Gastroesophageal sphincter (tissue), 4 donors: ENCODE measurements at regions not wholly inside any gene's neighbourhood (a gene's known extent, or its start where the extent isn't known, plus 50 kb on each side); places are given as distances from the start of the nearest gene placed in this dataset.

Source experiments
- ATAC-seq: fragments of 150-250 bp; one replicate; pipeline ENCODE4 v1.9.1; 2016; ENCODE audit warnings: mild to moderate bottlenecking, moderate library complexity
- H3K27ac ChIP-seq, 4 donors: fragments of 200-600 bp; sonication (generic) in 3 of 4; 1 replicate in 3 of 4; 2 replicates in 1 of 4; pipeline ENCODE4 v1.5.1; 2016 to 2019
- H3K27me3 ChIP-seq: fragments of 200-600 bp; sonication (generic); one replicate; pipeline ENCODE4 v1.5.1; 2019
- H3K36me3 ChIP-seq, 2 donors: fragments of 200-600 bp; sonication (generic); one replicate each; pipeline ENCODE4 v1.5.1; 2019; ENCODE audit warnings: control low read depth in 1 of 2
- H3K4me1 ChIP-seq, 3 donors: fragments of 200-600 bp; sonication (generic); 1 replicate in 2 of 3; 2 replicates in 1 of 3; pipeline ENCODE4 v1.5.1; 2016 to 2019; ENCODE audit warnings: control low read depth in 2 of 3
- H3K4me3 ChIP-seq, 2 donors: fragments of 200-600 bp; sonication (generic); one replicate each; pipeline ENCODE4 v1.5.1; 2019; ENCODE audit warnings: mild to moderate bottlenecking in 1 of 2, moderate library complexity in 1 of 2
- H3K9me3 ChIP-seq, 3 donors: fragments of 200-600 bp; sonication (generic); one replicate each; pipeline ENCODE4 v1.5.1; 2017 to 2019; ENCODE audit warnings: control low read depth in 2 of 3
- EP300 ChIP-seq: sonication (generic); formaldehyde crosslinking; IDR thresholded peaks from one replicate; pipeline ENCODE4 v1.6.1; 2017; ENCODE audit warnings: antibody characterized with exemption, mild to moderate bottlenecking
- POLR2A ChIP-seq, 2 donors: fragments of 450-650 bp; IDR thresholded peaks; one replicate each; pipeline ENCODE4 v1.6.1; 2017; ENCODE audit warnings: antibody characterized with exemption in 2 of 2, mild to moderate bottlenecking in 2 of 2, moderate library complexity in 1 of 2
- POLR2AphosphoS5 ChIP-seq: sonication (generic); formaldehyde crosslinking; IDR thresholded peaks from one replicate; pipeline ENCODE4 v1.6.1; 2017; ENCODE audit warnings: antibody characterized with exemption
- WGBS, 2 donors: methylation state at CpG; one replicate each; pipeline ENCODE4 v1.1.5; 2018; ENCODE audit warnings: low coverage in 1 of 2; 5-methylcytosine and 5-hydroxymethylcytosine counted together
- TF ChIP-seq, protein P1 (sequence below), 4 experiments: fragments of 200-600 bp in 2 of 4; fragments of 450-650 bp in 2 of 4; sonication (generic) in 1 of 4; IDR thresholded peaks; one replicate each; pipeline ENCODE4 v1.5.1; 2017 to 2019; ENCODE audit warnings: antibody characterized with exemption in 4 of 4, mild to moderate bottlenecking in 2 of 4, moderate library complexity in 2 of 4

GRCh38 chr14:100643426-100643825, 56.2 kb upstream of the BEGAIN start:
- Histone ChIP-seq H3K4me1 (peaks cover 0 to 5% (median 4%) of the 10 kb centered on the region in 3 donors), H3K27ac (no peak overlapping the region), H3K36me3 (no peaks in the 10 kb centered on the region), H3K27me3 (no peaks in the 10 kb centered on the region), H3K9me3 (no peaks in the 10 kb centered on the region), H3K4me3 (no peak overlapping the region)
- no peak for ATAC-seq
- TF ChIP-seq EP300 (no peak), POLR2AphosphoS5 (no peak), POLR2A (IDR thresholded peaks at IDR 0.05) (no peak)
- TF ChIP-seq, protein P1, sequence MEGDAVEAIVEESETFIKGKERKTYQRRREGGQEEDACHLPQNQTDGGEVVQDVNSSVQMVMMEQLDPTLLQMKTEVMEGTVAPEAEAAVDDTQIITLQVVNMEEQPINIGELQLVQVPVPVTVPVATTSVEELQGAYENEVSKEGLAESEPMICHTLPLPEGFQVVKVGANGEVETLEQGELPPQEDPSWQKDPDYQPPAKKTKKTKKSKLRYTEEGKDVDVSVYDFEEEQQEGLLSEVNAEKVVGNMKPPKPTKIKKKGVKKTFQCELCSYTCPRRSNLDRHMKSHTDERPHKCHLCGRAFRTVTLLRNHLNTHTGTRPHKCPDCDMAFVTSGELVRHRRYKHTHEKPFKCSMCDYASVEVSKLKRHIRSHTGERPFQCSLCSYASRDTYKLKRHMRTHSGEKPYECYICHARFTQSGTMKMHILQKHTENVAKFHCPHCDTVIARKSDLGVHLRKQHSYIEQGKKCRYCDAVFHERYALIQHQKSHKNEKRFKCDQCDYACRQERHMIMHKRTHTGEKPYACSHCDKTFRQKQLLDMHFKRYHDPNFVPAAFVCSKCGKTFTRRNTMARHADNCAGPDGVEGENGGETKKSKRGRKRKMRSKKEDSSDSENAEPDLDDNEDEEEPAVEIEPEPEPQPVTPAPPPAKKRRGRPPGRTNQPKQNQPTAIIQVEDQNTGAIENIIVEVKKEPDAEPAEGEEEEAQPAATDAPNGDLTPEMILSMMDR (IDR thresholded peaks at IDR 0.05) = no peak
- 75 to 87% methylated on average over 3 of the region's 8 CpGs for WGBS, 2 donors

GRCh38 chr14:100644383-100644782, 57.2 kb upstream of the BEGAIN start:
- H3K4me3 ChIP-seq = no peak overlapping the region
- WGBS, 2 donors = 73 to 75% methylated on average over 3 to 5 of the region's 6 CpGs
- no peaks in the 10 kb centered on the region for H3K36me3 ChIP-seq
- H3K9me3 ChIP-seq = no peaks in the 10 kb centered on the region
- H3K4me1 ChIP-seq = peaks cover 0 to 5% (median 4%) of the 10 kb centered on the region in 3 donors
- no peak for TF ChIP-seq POLR2AphosphoS5
- no peak for TF ChIP-seq POLR2A (IDR thresholded peaks at IDR 0.05)
- no peak for TF ChIP-seq EP300
- TF ChIP-seq, protein P1 (IDR thresholded peaks at IDR 0.05) = no peak
- H3K27me3 ChIP-seq = no peaks in the 10 kb centered on the region
- no peak overlapping the region for H3K27ac ChIP-seq
- no peak for ATAC-seq

DNA sequence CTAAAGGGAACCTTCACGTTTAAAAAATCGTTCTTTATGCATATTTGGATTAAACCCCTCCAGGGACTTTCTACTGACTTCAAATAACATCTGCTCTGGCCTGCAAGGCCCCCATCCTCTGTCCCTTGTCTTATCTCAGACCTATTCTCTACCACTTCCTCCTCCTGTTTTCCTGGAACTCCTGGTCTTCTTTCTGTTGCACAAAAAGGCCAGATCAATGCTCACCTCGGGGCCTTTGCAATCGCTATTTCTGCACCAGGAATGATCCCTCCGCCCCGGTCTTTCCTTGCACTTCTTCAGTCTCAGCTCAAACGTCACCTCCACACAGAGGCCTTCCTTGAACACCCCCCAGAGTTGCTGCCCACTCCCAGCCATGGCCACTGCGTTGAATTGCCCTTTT, 57.6 kb upstream of the BEGAIN start:
- peaks cover 0 to 5% (median 4%) of the 10 kb centered on the region in 3 donors for H3K4me1 ChIP-seq
- no peak overlapping the region for H3K4me3 ChIP-seq
- no peak for ATAC-seq
- H3K27ac ChIP-seq = no peak overlapping the region
- no peaks in the 10 kb centered on the region for H3K9me3 ChIP-seq
- 60 to 63% methylated on average over 7 to 8 of the region's 8 CpGs for WGBS, 2 donors
- H3K27me3 ChIP-seq = no peaks in the 10 kb centered on the region
- TF ChIP-seq EP300 = no peak
- no peak for TF ChIP-seq POLR2AphosphoS5
- TF ChIP-seq, protein P1 (IDR thresholded peaks at IDR 0.05) = no peak
- TF ChIP-seq POLR2A (IDR thresholded peaks at IDR 0.05) = no peak
- no peaks in the 10 kb centered on the region for H3K36me3 ChIP-seq

DNA sequence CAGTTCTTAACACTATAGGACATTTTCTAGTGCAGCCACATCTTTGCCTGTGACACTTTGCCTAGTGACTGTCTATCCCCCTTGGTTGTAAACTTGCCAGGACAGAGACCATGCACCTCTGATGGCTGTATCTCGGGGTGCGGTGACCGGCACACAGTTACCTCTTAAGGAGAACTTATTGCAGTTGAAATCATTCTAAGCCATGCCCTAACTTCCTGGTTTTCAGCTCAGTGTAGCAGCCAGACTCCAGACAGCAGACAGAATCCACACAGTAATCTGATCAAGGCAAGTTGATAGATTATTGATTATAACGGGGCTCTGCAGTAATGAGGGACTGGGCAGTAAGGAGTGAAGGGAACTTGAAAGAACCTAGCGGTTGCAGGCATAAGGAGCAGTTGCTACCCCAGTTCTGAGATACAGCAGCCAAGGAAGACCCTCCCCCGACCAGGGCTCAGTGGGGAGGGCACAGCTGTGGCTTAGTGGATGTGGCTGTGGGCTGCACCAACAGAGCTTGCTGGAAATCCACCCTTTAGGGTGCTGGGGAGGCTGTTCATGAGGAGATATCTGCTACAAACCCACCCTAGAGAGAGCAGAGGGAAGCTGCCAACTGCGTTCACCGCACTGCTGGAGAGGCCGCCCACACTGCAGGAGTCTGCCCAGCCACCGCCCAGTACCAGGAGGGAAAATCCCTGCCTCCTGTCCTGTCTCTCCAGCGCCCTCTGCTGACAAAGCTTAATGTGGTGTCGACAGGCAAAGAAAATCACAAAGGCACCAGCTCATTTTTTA, 58.2 kb upstream of the BEGAIN start:
- no peak overlapping the region for H3K27ac ChIP-seq
- TF ChIP-seq, protein P1 (IDR thresholded peaks at IDR 0.05) = peak in 3 of 4 experiments; percentile 66 to 76 (median 74)
- no peak for TF ChIP-seq EP300
- H3K27me3 ChIP-seq = no peaks in the 10 kb centered on the region
- ATAC-seq = peak; percentile 75
- peaks cover 0 to 5% (median 4%) of the 10 kb centered on the region in 3 donors for H3K4me1 ChIP-seq
- no peaks in the 10 kb centered on the region for H3K36me3 ChIP-seq
- H3K4me3 ChIP-seq = no peak overlapping the region
- WGBS, 2 donors = 67 to 77% methylated on average over 3 to 6 of the region's 12 CpGs
- H3K9me3 ChIP-seq = no peaks in the 10 kb centered on the region

- peaks cover 0 to 5% (median 4%) of the 10 kb centered on the region in 3 donors for H3K4me1 ChIP-seq
- H3K27me3 ChIP-seq = no peaks in the 10 kb centered on the region
- TF ChIP-seq POLR2AphosphoS5 = no peak
- no peak for TF ChIP-seq POLR2A (IDR thresholded peaks at IDR 0.05)
- TF ChIP-seq, protein P1 (IDR thresholded peaks at IDR 0.05) = no peak
- no peak for TF ChIP-seq EP300
- no peaks in the 10 kb centered on the region for H3K9me3 ChIP-seq
- no peak overlapping the region for H3K27ac ChIP-seq
- 30 to 57% methylated on average over 2 to 3 of the region's 3 CpGs for WGBS, 2 donors
- ATAC-seq = no peak
- no peak overlapping the region for H3K4me3 ChIP-seq
- H3K36me3 ChIP-seq = no peaks in the 10 kb centered on the region
These were observed 58.7 kb upstream of the BEGAIN start for GRCh38 chr14:100645982-100646314.
